DOHH2 (cell line): ENCODE measurements at regions not wholly inside any gene's neighbourhood (a gene's known extent, or its start where the extent isn't known, plus 50 kb on each side); places are given as distances from the start of the nearest gene placed in this dataset.

Experiments
- CTCF ChIP-seq: fragments of 200-600 bp; sonication (generic); IDR thresholded peaks from one replicate; pipeline ENCODE4 v1.5.1; 2014; ENCODE audit warnings: antibody characterized with exemption, mild to moderate bottlenecking, low read depth, low read length; ENCODE audit not compliant: poor library complexity, severe bottlenecking
- EZH2phosphoT487 ChIP-seq: fragments of 200-600 bp; sonication (generic); IDR thresholded peaks from 2 replicates; pipeline ENCODE4 v1.6.1; 2017; ENCODE audit warnings: borderline replicate concordance, mild to moderate bottlenecking, antibody characterized with exemption, low read length, moderate library complexity, mixed read lengths

- no peak for TF ChIP-seq CTCF
- TF ChIP-seq EZH2phosphoT487 = no peak
Observed at GRCh38 chr2:109675666-109676345, 61.6 kb downstream of the SOWAHC start.
